ENCODE measurements at regions not wholly inside any gene's neighbourhood (a gene's known extent, or its start where the extent isn't known, plus 50 kb on each side); places are given as distances from the start of the nearest gene placed in this dataset.

GRCh38 chr5:128784726-128785125 is 180.6 kb upstream of the SLC27A6 start:
- intact Hi-C loops (cut with DNase I): no loop called here
- no peak for TF ChIP-seq CTCF (IDR thresholded peaks at IDR 0.05)

GRCh38 chr5:128791312-128791711 is 174.0 kb upstream of the SLC27A6 start:
- H3K4me1 ChIP-seq: no peaks in the 10 kb centered on the region

More at GRCh38 chr5:128784726-128785125, 180.6 kb upstream of the SLC27A6 start:
- H3K4me3 ChIP-seq: no peak overlapping the region
- H3K27me3 ChIP-seq: no peaks in the 10 kb centered on the region
- no peaks in the 10 kb centered on the region for H3K9me3 ChIP-seq
- no peaks in the 10 kb centered on the region for H3K36me3 ChIP-seq
- no peak overlapping the region for H3K27ac ChIP-seq
- no peak for DNase-seq
- no peak overlapping the region for H3K9ac ChIP-seq (ENCODE audit: low read depth in 2 of 2, low read length in 2 of 2)
- H3K4me1 ChIP-seq: no peaks in the 10 kb centered on the region

GRCh38 chr5:128796506-128796905 is 168.8 kb upstream of the SLC27A6 start:
- Histone ChIP-seq H3K4me1 (no peaks in the 10 kb centered on the region), H3K36me3 (no peaks in the 10 kb centered on the region), H3K4me3 (no peak overlapping the region), H3K9me3 (no peaks in the 10 kb centered on the region), H3K27me3 (no peaks in the 10 kb centered on the region), H3K9ac (ENCODE audit: low read depth in 2 of 2, low read length in 2 of 2) (no peak overlapping the region), H3K27ac (no peak overlapping the region)
- TF ChIP-seq CTCF (IDR thresholded peaks at IDR 0.05): no peak
- intact Hi-C loops (cut with DNase I): no loop called here
- no peak for DNase-seq

More at GRCh38 chr5:128791312-128791711, 174.0 kb upstream of the SLC27A6 start:
- intact Hi-C loops (cut with DNase I): no loop called here
- Histone ChIP-seq H3K27ac (no peak overlapping the region), H3K9ac (ENCODE audit: low read depth in 2 of 2, low read length in 2 of 2) (no peak overlapping the region), H3K4me3 (no peak overlapping the region), H3K27me3 (no peaks in the 10 kb centered on the region), H3K36me3 (no peaks in the 10 kb centered on the region), H3K9me3 (no peaks in the 10 kb centered on the region)
- no peak for DNase-seq
- no peak for TF ChIP-seq CTCF (IDR thresholded peaks at IDR 0.05)

GRCh38 chr5:128798871-128799270 is 166.4 kb upstream of the SLC27A6 start:
- no peaks in the 10 kb centered on the region for H3K9me3 ChIP-seq
- H3K4me3 ChIP-seq: no peak overlapping the region
- H3K36me3 ChIP-seq: no peaks in the 10 kb centered on the region
- H3K9ac ChIP-seq (ENCODE audit: low read depth in 2 of 2, low read length in 2 of 2): no peak overlapping the region
- no peaks in the 10 kb centered on the region for H3K27me3 ChIP-seq
- H3K27ac ChIP-seq: no peak overlapping the region
- H3K4me1 ChIP-seq: no peaks in the 10 kb centered on the region
- DNase-seq: no peak
- intact Hi-C loops (cut with DNase I): no loop called here
- TF ChIP-seq CTCF (IDR thresholded peaks at IDR 0.05): no peak

GRCh38 chr5:128799945-128800344 is 165.3 kb upstream of the SLC27A6 start:
- intact Hi-C loops (cut with DNase I): no loop called here
- Histone ChIP-seq H3K9ac (ENCODE audit: low read depth in 2 of 2, low read length in 2 of 2) (no peak overlapping the region), H3K4me3 (no peak overlapping the region), H3K9me3 (no peaks in the 10 kb centered on the region), H3K27me3 (no peaks in the 10 kb centered on the region), H3K4me1 (no peaks in the 10 kb centered on the region), H3K36me3 (no peaks in the 10 kb centered on the region), H3K27ac (no peak overlapping the region)
- TF ChIP-seq CTCF (IDR thresholded peaks at IDR 0.05): no peak
- no peak for DNase-seq

GRCh38 chr5:128800377-128800776 is 164.9 kb upstream of the SLC27A6 start:
- H3K27me3 ChIP-seq: no peaks in the 10 kb centered on the region
- no peak for TF ChIP-seq CTCF (IDR thresholded peaks at IDR 0.05)
- H3K9me3 ChIP-seq: no peaks in the 10 kb centered on the region
- no peak for DNase-seq
- H3K9ac ChIP-seq (ENCODE audit: low read depth in 2 of 2, low read length in 2 of 2): no peak overlapping the region
- H3K4me1 ChIP-seq: no peaks in the 10 kb centered on the region
- H3K27ac ChIP-seq: no peak overlapping the region
- no peak overlapping the region for H3K4me3 ChIP-seq
- no peaks in the 10 kb centered on the region for H3K36me3 ChIP-seq
- intact Hi-C loops (cut with DNase I): no loop called here
